Ascending aorta (tissue), 2 donors: ENCODE measurements at regions not wholly inside any gene's neighbourhood (a gene's known extent, or its start where the extent isn't known, plus 50 kb on each side); places are given as distances from the start of the nearest gene placed in this dataset.

Experiments
- DNase-seq, 2 donors: peaks; one replicate each; pipeline ENCODE4 v3.0.0-alpha.2; 2019; ENCODE audit warnings: low spot score in 2 of 2
- H3K27ac ChIP-seq, 2 donors: fragments of 200-600 bp; sonication (generic); one replicate each; pipeline ENCODE4 v1.5.1; 2016 to 2017; ENCODE audit warnings: mild to moderate bottlenecking in 1 of 2
- H3K27me3 ChIP-seq: fragments of 200-600 bp; sonication (generic); one replicate; pipeline ENCODE4 v1.5.1; 2017
- H3K36me3 ChIP-seq, 2 donors: fragments of 200-600 bp; sonication (generic); one replicate each; pipeline ENCODE4 v1.5.1; 2016
- H3K4me1 ChIP-seq, 2 donors: fragments of 200-600 bp; sonication (generic); one replicate each; pipeline ENCODE4 v1.5.1; 2016 to 2017; ENCODE audit warnings: mild to moderate bottlenecking in 1 of 2
- H3K4me3 ChIP-seq, 2 donors: fragments of 200-600 bp; sonication (generic); one replicate each; pipeline ENCODE4 v1.5.1; 2016 to 2017; ENCODE audit warnings: mild to moderate bottlenecking in 1 of 2
- H3K9me3 ChIP-seq, 2 donors: fragments of 200-600 bp; sonication (generic); one replicate each; pipeline ENCODE4 v1.5.1; 2016
- CTCF ChIP-seq, 3 experiments: fragments of 200-600 bp in 2 of 3; fragments of 450-650 bp in 1 of 3; sonication (generic) in 2 of 3; IDR thresholded peaks; one replicate each; pipeline ENCODE4 v1.5.1; 2016 to 2019; ENCODE audit warnings: antibody characterized with exemption in 3 of 3, mild to moderate bottlenecking in 1 of 3, moderate library complexity in 1 of 3
- intact Hi-C: fragments of 100-400 bp; cut with DNase I; formaldehyde crosslinking; loops from one replicate; pipeline ENCODE4 v1.15.1; 2023

- Histone ChIP-seq H3K4me1 (no peaks in the 10 kb centered on the region), H3K4me3 (no peak overlapping the region), H3K27me3 (no peaks in the 10 kb centered on the region), H3K36me3 (no peaks in the 10 kb centered on the region), H3K9me3 (no peaks in the 10 kb centered on the region), H3K27ac (no peak overlapping the region)
- TF ChIP-seq CTCF (IDR thresholded peaks at IDR 0.05): no peak
- intact Hi-C loops: no loop called here
- DNase-seq: no peak
These were observed 543.7 kb upstream of the TMEM132C start for GRCh38 chr12:127723251-127723650.

- no peak for TF ChIP-seq CTCF (IDR thresholded peaks at IDR 0.05)
- Histone ChIP-seq H3K27me3 (no peaks in the 10 kb centered on the region), H3K9me3 (no peaks in the 10 kb centered on the region), H3K4me1 (no peaks in the 10 kb centered on the region), H3K4me3 (no peak overlapping the region), H3K27ac (no peak overlapping the region), H3K36me3 (no peaks in the 10 kb centered on the region)
- intact Hi-C loops: no loop called here
- DNase-seq: no peak
These were observed 540.2 kb upstream of the TMEM132C start for GRCh38 chr12:127726671-127727315.

GRCh38 chr12:127728285-127728684 is 538.7 kb upstream of the TMEM132C start:
- Histone ChIP-seq H3K27me3 (no peaks in the 10 kb centered on the region), H3K36me3 (no peaks in the 10 kb centered on the region), H3K4me1 (no peaks in the 10 kb centered on the region), H3K9me3 (no peaks in the 10 kb centered on the region), H3K27ac (no peak overlapping the region), H3K4me3 (no peak overlapping the region)
- intact Hi-C loops: no loop called here
- TF ChIP-seq CTCF (IDR thresholded peaks at IDR 0.05): no peak
- DNase-seq: no peak

- Histone ChIP-seq H3K4me3 (no peak overlapping the region), H3K9me3 (no peaks in the 10 kb centered on the region), H3K36me3 (no peaks in the 10 kb centered on the region), H3K4me1 (no peaks in the 10 kb centered on the region), H3K27me3 (no peaks in the 10 kb centered on the region), H3K27ac (no peak overlapping the region)
- DNase-seq: no peak
- TF ChIP-seq CTCF (IDR thresholded peaks at IDR 0.05): no peak
- intact Hi-C loops: no loop called here
These were observed 538.2 kb upstream of the TMEM132C start for GRCh38 chr12:127728729-127729128.

- intact Hi-C loops: no loop called here
- H3K9me3 ChIP-seq: no peaks in the 10 kb centered on the region
- DNase-seq: no peak
- H3K36me3 ChIP-seq: no peaks in the 10 kb centered on the region
- no peaks in the 10 kb centered on the region for H3K27me3 ChIP-seq
- H3K27ac ChIP-seq: no peak overlapping the region
- no peak for TF ChIP-seq CTCF (IDR thresholded peaks at IDR 0.05)
- H3K4me1 ChIP-seq: no peaks in the 10 kb centered on the region
- H3K4me3 ChIP-seq: no peak overlapping the region
These were observed 537.6 kb upstream of the TMEM132C start for GRCh38 chr12:127729381-127729780.

GRCh38 chr12:127731657-127732056 is 535.3 kb upstream of the TMEM132C start:
- DNase-seq: no peak
- Histone ChIP-seq H3K4me3 (no peak overlapping the region), H3K9me3 (no peaks in the 10 kb centered on the region), H3K27me3 (no peaks in the 10 kb centered on the region), H3K36me3 (no peaks in the 10 kb centered on the region), H3K4me1 (no peaks in the 10 kb centered on the region), H3K27ac (no peak overlapping the region)
- intact Hi-C loops: no loop called here
- TF ChIP-seq CTCF (IDR thresholded peaks at IDR 0.05): no peak
